ENCODE measurements at regions not wholly inside any gene's neighbourhood (a gene's known extent, or its start where the extent isn't known, plus 50 kb on each side); places are given as distances from the start of the nearest gene placed in this dataset.

- Histone ChIP-seq H3K9ac (ENCODE audit: low read depth, low read length) (no peak overlapping the region), H3K36me3 (ENCODE audit: control insufficient read depth, insufficient read depth, low read length) (no peaks in the 10 kb centered on the region), H3K4me3 (ENCODE audit: low read depth, low read length) (no peak overlapping the region), H3K9me3 (ENCODE audit: control insufficient read depth, insufficient read depth, low read length) (no peaks in the 10 kb centered on the region), H3K4me1 (ENCODE audit: control insufficient read depth, insufficient read depth, low read length) (no peaks in the 10 kb centered on the region), H3K27me3 (ENCODE audit: control insufficient read depth, insufficient read depth, low read length) (no peaks in the 10 kb centered on the region)
These were observed 160.2 kb upstream of the GPR12 start for GRCh38 chr13:26920614-26921355.

- Histone ChIP-seq H3K27me3 (ENCODE audit: control insufficient read depth, insufficient read depth, low read length) (no peaks in the 10 kb centered on the region), H3K36me3 (ENCODE audit: control insufficient read depth, insufficient read depth, low read length) (no peaks in the 10 kb centered on the region), H3K9ac (ENCODE audit: low read depth, low read length) (no peak overlapping the region), H3K4me1 (ENCODE audit: control insufficient read depth, insufficient read depth, low read length) (no peaks in the 10 kb centered on the region), H3K4me3 (ENCODE audit: low read depth, low read length) (no peak overlapping the region), H3K9me3 (ENCODE audit: control insufficient read depth, insufficient read depth, low read length) (no peaks in the 10 kb centered on the region)
These were observed 159.1 kb upstream of the GPR12 start for GRCh38 chr13:26919732-26920131.

- no peak overlapping the region for H3K9ac ChIP-seq (ENCODE audit: low read depth, low read length)
These were observed 158.7 kb upstream of the GPR12 start for GRCh38 chr13:26919311-26919710.

GRCh38 chr13:26914624-26915023, 154.0 kb upstream of the GPR12 start:
- H3K27me3 ChIP-seq (ENCODE audit: control insufficient read depth, insufficient read depth, low read length), result no peaks in the 10 kb centered on the region
- H3K36me3 ChIP-seq (ENCODE audit: control insufficient read depth, insufficient read depth, low read length), result no peaks in the 10 kb centered on the region
- H3K9ac ChIP-seq (ENCODE audit: low read depth, low read length), result no peak overlapping the region
- no peak overlapping the region for H3K4me3 ChIP-seq (ENCODE audit: low read depth, low read length)
- no peaks in the 10 kb centered on the region for H3K4me1 ChIP-seq (ENCODE audit: control insufficient read depth, insufficient read depth, low read length)
- no peaks in the 10 kb centered on the region for H3K9me3 ChIP-seq (ENCODE audit: control insufficient read depth, insufficient read depth, low read length)

More at GRCh38 chr13:26919311-26919710, 158.7 kb upstream of the GPR12 start:
- H3K36me3 ChIP-seq (ENCODE audit: control insufficient read depth, insufficient read depth, low read length), result no peaks in the 10 kb centered on the region
- no peaks in the 10 kb centered on the region for H3K9me3 ChIP-seq (ENCODE audit: control insufficient read depth, insufficient read depth, low read length)
- no peaks in the 10 kb centered on the region for H3K27me3 ChIP-seq (ENCODE audit: control insufficient read depth, insufficient read depth, low read length)
- no peaks in the 10 kb centered on the region for H3K4me1 ChIP-seq (ENCODE audit: control insufficient read depth, insufficient read depth, low read length)
- no peak overlapping the region for H3K4me3 ChIP-seq (ENCODE audit: low read depth, low read length)

- H3K36me3 ChIP-seq (ENCODE audit: control insufficient read depth, insufficient read depth, low read length), result no peaks in the 10 kb centered on the region
- H3K4me1 ChIP-seq (ENCODE audit: control insufficient read depth, insufficient read depth, low read length), result no peaks in the 10 kb centered on the region
- no peaks in the 10 kb centered on the region for H3K9me3 ChIP-seq (ENCODE audit: control insufficient read depth, insufficient read depth, low read length)
- no peak overlapping the region for H3K4me3 ChIP-seq (ENCODE audit: low read depth, low read length)
- no peaks in the 10 kb centered on the region for H3K27me3 ChIP-seq (ENCODE audit: control insufficient read depth, insufficient read depth, low read length)
- H3K9ac ChIP-seq (ENCODE audit: low read depth, low read length), result no peak overlapping the region
These were observed 153.6 kb upstream of the GPR12 start for GRCh38 chr13:26914148-26914547.

GRCh38 chr13:26910754-26911465, 150.3 kb upstream of the GPR12 start:
- no peaks in the 10 kb centered on the region for H3K4me1 ChIP-seq (ENCODE audit: control insufficient read depth, insufficient read depth, low read length)
- no peak overlapping the region for H3K9ac ChIP-seq (ENCODE audit: low read depth, low read length)
- H3K36me3 ChIP-seq (ENCODE audit: control insufficient read depth, insufficient read depth, low read length), result no peaks in the 10 kb centered on the region
- H3K4me3 ChIP-seq (ENCODE audit: low read depth, low read length), result no peak overlapping the region
- no peaks in the 10 kb centered on the region for H3K27me3 ChIP-seq (ENCODE audit: control insufficient read depth, insufficient read depth, low read length)
- H3K9me3 ChIP-seq (ENCODE audit: control insufficient read depth, insufficient read depth, low read length), result no peaks in the 10 kb centered on the region

GRCh38 chr13:26909477-26909876, 148.9 kb upstream of the GPR12 start:
- Histone ChIP-seq H3K4me3 (ENCODE audit: low read depth, low read length) (no peak overlapping the region), H3K4me1 (ENCODE audit: control insufficient read depth, insufficient read depth, low read length) (no peaks in the 10 kb centered on the region), H3K27me3 (ENCODE audit: control insufficient read depth, insufficient read depth, low read length) (no peaks in the 10 kb centered on the region)

GRCh38 chr13:26908126-26908525, 147.5 kb upstream of the GPR12 start:
- no peak overlapping the region for H3K9ac ChIP-seq (ENCODE audit: low read depth, low read length)
- H3K9me3 ChIP-seq (ENCODE audit: control insufficient read depth, insufficient read depth, low read length), result no peaks in the 10 kb centered on the region
- H3K4me1 ChIP-seq (ENCODE audit: control insufficient read depth, insufficient read depth, low read length), result no peaks in the 10 kb centered on the region
- H3K4me3 ChIP-seq (ENCODE audit: low read depth, low read length), result no peak overlapping the region
- no peaks in the 10 kb centered on the region for H3K36me3 ChIP-seq (ENCODE audit: control insufficient read depth, insufficient read depth, low read length)
- no peaks in the 10 kb centered on the region for H3K27me3 ChIP-seq (ENCODE audit: control insufficient read depth, insufficient read depth, low read length)

More at GRCh38 chr13:26909477-26909876, 148.9 kb upstream of the GPR12 start:
- Histone ChIP-seq H3K9me3 (ENCODE audit: control insufficient read depth, insufficient read depth, low read length) (no peaks in the 10 kb centered on the region), H3K9ac (ENCODE audit: low read depth, low read length) (no peak overlapping the region), H3K36me3 (ENCODE audit: control insufficient read depth, insufficient read depth, low read length) (no peaks in the 10 kb centered on the region)

GRCh38 chr13:26899202-26899601, 138.6 kb upstream of the GPR12 start:
- Histone ChIP-seq H3K9me3 (ENCODE audit: control insufficient read depth, insufficient read depth, low read length) (no peaks in the 10 kb centered on the region), H3K36me3 (ENCODE audit: control insufficient read depth, insufficient read depth, low read length) (no peaks in the 10 kb centered on the region), H3K4me1 (ENCODE audit: control insufficient read depth, insufficient read depth, low read length) (peaks cover 4% of the 10 kb centered on the region), H3K9ac (ENCODE audit: low read depth, low read length) (no peak overlapping the region), H3K27me3 (ENCODE audit: control insufficient read depth, insufficient read depth, low read length) (peaks cover 2% of the 10 kb centered on the region), H3K4me3 (ENCODE audit: low read depth, low read length) (no peak overlapping the region)

GRCh38 chr13:26897706-26898550, 137.3 kb upstream of the GPR12 start:
- Histone ChIP-seq H3K36me3 (ENCODE audit: control insufficient read depth, insufficient read depth, low read length) (no peaks in the 10 kb centered on the region), H3K27me3 (ENCODE audit: control insufficient read depth, insufficient read depth, low read length) (peaks cover 4% of the 10 kb centered on the region), H3K4me3 (ENCODE audit: low read depth, low read length) (no peak overlapping the region), H3K4me1 (ENCODE audit: control insufficient read depth, insufficient read depth, low read length) (peaks cover 4% of the 10 kb centered on the region), H3K9me3 (ENCODE audit: control insufficient read depth, insufficient read depth, low read length) (no peaks in the 10 kb centered on the region), H3K9ac (ENCODE audit: low read depth, low read length) (no peak overlapping the region)

GRCh38 chr13:26896986-26897668, 136.5 kb upstream of the GPR12 start:
- Histone ChIP-seq H3K27me3 (ENCODE audit: control insufficient read depth, insufficient read depth, low read length) (peaks cover 4% of the 10 kb centered on the region), H3K4me3 (ENCODE audit: low read depth, low read length) (no peak overlapping the region), H3K36me3 (ENCODE audit: control insufficient read depth, insufficient read depth, low read length) (no peaks in the 10 kb centered on the region), H3K4me1 (ENCODE audit: control insufficient read depth, insufficient read depth, low read length) (peaks cover 4% of the 10 kb centered on the region), H3K9me3 (ENCODE audit: control insufficient read depth, insufficient read depth, low read length) (no peaks in the 10 kb centered on the region), H3K9ac (ENCODE audit: low read depth, low read length) (no peak overlapping the region)

Measured in iPS-15b (cell line).